HG03108 (cell line): ENCODE measurements at regions not wholly inside any gene's neighbourhood (a gene's known extent, or its start where the extent isn't known, plus 50 kb on each side); places are given as distances from the start of the nearest gene placed in this dataset.
"Not testable (repeated sequence)": the region's sequence is repeated elsewhere in the genome, so short reads cannot be mapped to it uniquely, and the experiment has no call there.

Experiments used
- ATAC-seq: cut with Tn5 transposase; IDR thresholded peaks from one replicate; pipeline ENCODE4 v1.9.1; 2021; ENCODE audit warnings: moderate library complexity; ENCODE audit not compliant: unreplicated experiment

DNA sequence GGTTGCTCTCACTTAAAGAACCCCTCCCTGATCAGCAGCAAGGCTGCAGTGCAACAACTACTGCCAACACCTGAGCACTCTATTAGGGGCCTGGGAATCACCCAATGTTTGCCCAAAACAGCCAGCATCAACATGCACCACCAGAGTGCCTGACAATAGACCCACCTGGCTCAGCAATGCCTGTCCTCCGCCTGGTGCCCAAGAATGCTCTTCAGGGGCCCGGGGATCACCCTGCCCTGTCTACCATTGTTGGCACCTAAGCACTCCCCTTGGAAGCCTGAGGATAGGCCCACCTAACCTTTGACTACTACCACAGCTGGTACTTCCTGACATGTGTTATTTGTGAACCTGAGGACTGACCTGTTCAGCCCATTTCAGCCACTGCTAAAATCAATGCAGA lies 1363.1 kb upstream of the PRR20A start:
- no peak for ATAC-seq

DNA sequence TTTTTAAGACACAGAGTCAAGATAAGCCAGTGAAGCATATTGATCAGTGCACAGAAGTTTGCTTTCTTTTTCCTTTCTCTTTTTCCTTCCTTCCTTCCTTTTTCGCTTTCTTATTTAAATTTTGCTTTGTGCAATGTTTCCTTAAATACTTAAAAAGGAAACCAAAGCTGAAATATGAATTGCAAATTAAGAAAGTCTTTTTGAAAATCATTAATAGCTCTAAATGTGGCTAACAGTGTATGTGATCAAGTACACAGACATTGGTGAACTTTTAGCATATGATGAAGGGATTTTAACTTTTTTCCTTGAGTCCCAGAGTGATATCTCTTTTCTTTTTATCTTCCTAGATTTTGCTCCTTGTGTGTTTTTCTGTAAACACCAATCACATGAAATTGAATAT lies 1356.9 kb upstream of the PRR20A start:
- no peak for ATAC-seq

GRCh38 chr13:55788548-55788947 lies 1352.2 kb upstream of the PRR20A start:
- no peak for ATAC-seq

- ATAC-seq, result no peak
Measured at GRCh38 chr13:55792544-55793193, 1348.0 kb upstream of the PRR20A start.

DNA sequence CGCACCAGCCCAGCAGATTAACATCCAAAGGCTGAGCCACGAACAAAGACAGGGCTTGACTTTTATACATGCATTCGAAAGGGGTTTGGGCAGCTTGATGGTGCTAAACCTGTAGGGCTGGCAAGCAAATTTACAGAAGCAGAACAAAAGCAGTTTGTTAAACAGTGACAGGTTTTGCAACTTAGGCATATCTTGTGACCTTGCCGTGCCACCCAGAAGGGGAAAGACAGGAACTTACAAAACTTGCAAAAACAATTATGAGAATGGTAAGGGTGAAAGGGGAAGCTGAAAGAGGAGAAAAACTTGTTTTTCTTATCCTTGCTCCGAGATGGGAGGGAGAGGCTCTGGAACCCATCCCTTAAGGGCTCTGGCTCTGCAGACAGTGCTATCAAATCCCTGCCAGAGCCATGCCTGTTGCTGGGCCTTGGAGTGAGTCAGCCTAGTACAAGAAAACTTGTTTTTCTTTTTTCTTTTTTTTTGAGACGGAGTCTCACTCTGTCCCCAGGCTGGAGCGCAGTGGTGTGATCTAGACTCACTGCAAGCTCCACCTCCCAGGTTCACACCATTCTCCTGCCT lies 1325.2 kb upstream of the PRR20A start:
- ATAC-seq, result no peak

DNA sequence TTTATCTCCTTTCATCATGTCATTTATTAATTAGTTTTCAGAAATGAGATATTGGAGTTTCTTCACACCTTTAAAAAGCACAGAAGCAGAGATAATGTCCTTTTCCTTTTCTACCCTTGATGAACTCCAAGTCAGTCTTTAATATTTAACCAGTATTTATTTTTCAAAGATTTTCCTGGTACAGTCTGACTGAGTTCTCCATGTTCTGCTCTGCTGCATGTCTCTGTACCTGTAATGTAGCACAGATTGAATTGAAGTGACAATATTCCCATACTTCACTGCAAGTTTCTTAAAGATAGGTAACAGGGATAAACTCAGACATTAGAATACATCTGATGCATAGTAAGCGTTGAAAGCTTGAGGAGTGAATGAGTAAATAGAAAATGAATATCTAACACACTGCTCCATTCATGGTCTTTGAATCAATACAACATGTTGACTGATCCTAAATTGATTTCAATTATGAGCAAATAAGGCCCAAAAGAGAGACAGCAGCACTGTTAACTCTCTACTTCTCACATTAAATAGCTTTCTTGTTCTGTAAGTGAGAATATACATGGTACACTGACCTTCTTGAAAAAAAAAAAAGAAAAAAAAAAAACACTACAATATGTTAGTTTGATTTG lies 1323.6 kb upstream of the PRR20A start:
- no peak for ATAC-seq

DNA sequence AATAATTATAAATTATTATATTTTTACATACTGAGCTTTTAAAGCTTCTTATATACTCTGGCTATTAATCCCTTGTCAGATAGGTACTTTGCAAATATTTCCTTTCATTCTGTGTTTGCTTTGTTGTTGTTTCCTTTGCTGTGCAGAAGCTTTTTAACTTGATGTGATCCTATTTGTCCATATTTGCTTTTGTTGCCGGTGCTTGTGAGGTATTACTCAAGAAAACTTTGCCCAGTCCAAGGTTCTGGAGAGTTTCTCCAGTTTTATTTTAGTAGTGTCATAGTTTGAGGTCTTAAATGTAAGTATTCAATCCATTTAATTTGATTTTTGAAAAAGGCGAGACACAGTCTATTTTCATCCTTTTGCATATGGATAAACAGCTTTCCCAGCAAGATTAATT lies 1319.9 kb upstream of the PRR20A start:
- ATAC-seq, result no peak

DNA sequence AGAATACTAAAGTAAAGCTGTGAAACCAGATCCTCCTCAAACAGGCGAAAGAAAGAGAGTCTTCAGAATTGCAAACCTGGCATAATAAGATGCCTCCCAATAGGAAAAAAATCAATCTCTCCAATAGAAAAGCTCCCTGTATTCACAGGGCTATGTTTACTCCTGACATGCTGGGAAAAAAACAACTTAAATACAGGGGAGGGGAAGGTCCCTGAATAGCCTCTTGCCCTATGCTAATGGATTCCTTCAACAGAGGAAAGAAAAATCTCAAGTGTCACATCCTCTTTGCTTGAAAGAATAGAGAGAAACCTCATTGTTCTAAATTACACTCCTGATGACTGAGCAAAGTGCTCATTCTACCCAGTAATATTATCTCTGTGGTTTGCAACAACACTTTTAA lies 1271.1 kb upstream of the PRR20A start:
- no peak for ATAC-seq

- ATAC-seq, result no peak
Measured at GRCh38 chr13:55887561-55887960, 1253.2 kb upstream of the PRR20A start.

DNA sequence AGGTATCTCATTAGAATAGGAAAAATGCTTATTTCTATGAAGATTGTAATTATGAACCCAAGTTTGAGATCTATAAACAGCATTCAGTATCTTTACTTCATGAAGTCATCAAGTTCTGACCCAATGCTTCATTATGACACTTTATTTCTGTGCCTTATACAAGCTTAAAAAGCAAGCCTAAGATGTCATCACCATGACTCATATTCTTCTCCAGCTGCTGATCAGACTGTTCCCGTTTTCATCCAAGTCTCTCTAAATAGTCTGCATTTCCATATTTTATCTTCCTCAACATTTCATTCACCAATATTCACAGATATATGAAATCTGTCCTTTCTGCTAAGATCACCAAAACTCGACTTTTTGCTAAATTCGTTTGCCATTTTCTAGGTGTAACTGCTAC lies 1247.2 kb upstream of the PRR20A start:
- ATAC-seq, result no peak

- ATAC-seq, result no peak
Measured at GRCh38 chr13:55937180-55937579, 1203.5 kb upstream of the PRR20A start.

GRCh38 chr13:55948175-55948574 lies 1192.5 kb upstream of the PRR20A start:
- no peak for ATAC-seq

- no peak for ATAC-seq
Measured at GRCh38 chr13:55963934-55964333, 1176.8 kb upstream of the PRR20A start.

DNA sequence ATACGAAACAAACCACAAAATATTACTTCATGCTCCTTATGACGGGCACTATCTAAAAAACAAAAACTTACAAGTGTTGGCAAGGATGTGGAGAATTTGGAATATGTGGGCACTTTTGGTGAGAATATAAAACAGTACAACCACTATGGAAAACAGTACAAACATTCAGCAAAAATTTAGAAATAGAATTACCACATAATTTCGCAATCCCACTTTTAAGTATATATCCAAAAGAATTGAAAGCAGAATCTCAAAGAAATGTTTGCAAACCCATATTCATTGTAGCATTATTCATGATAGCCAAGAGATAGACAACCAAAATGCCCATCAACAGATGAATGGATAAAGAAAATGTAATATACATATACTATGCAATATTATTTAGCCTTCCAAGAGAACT lies 1173.7 kb upstream of the PRR20A start:
- no peak for ATAC-seq

DNA sequence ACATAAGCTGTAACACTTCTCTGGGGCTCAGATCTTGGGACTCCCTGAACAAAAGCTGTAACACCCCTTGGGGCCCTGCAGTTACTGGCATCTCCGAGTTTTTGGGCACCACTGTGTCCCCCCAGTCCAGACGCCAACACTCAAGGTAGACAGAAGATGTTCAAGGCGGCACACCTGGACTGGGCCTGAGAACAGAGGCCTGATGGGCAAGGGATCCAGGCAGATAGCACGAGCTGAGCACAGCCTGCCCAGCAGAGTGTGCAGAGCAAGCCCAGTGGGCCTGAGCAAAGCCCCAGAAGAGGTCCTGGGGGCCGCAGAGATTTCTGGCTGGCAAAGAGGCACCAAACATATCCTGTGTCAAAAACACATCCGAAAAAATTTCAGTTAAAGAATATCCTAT lies 1163.3 kb upstream of the PRR20A start:
- no peak for ATAC-seq

GRCh38 chr13:55981381-55981780 lies 1159.3 kb upstream of the PRR20A start:
- no peak for ATAC-seq

GRCh38 chr13:55984026-55984425 lies 1156.7 kb upstream of the PRR20A start:
- ATAC-seq, result not testable (repeated sequence)

- ATAC-seq, result no peak
Measured at GRCh38 chr13:55990631-55991030, 1150.1 kb upstream of the PRR20A start.

DNA sequence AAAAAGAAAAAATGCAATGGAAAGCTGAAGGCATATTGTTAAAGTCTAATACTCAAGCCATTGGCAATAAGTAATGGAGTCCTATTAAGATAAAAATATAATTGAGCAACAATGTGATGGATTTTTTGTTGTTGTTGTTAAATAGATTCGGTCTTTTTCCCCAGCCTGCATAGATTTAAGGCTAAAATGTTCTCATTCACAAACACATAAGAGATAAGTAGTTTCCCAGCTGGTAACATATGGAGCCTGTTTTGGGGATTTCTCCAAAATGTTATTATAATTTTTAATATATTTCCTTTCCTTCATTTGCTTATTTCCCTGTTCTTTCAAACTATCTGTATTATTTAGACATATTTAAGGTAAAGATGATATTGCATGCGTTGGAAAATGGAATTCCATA lies 1149.1 kb upstream of the PRR20A start:
- no peak for ATAC-seq

DNA sequence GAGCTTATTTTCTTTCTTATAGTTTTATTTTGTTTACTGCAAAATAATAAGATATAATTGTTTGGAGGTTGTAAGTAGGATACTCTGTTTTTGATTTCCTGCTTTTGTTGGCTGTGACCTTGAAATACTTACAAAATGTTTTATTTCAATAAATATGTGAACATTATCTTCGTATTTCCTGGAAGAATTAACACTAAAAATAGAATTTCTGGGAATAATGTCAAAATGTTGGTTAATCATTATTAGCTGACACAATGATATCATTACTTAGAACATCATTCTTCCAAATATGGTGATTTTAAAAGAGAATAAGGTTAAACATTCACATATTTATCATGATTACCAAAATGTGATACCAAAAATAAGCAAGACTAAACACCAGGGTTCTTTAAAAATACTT lies 1148.6 kb upstream of the PRR20A start:
- ATAC-seq, result no peak

GRCh38 chr13:55999709-56000108 lies 1141.0 kb upstream of the PRR20A start:
- no peak for ATAC-seq

GRCh38 chr13:56009418-56009817 lies 1131.3 kb upstream of the PRR20A start:
- no peak for ATAC-seq

DNA sequence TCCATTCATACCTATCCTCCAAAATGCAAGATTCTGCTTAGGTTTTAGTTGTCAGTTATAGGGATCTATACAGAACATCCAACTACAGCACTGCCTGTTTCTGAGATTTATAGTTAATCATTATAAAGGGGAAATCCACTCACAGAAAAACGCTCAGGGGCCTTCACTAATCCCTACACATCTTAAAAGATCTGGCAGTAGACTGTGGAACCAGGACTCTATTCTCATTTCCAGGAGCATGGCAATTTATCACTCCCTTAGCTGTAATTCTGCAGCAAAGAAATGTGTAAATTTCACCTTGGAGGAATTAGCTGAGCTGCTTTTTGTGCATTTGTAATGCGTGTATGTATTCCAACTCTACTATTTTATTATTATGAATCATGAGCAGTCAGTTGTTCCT lies 1128.1 kb upstream of the PRR20A start:
- ATAC-seq, result no peak
